ENCODE measurements at regions not wholly inside any gene's neighbourhood (a gene's known extent, or its start where the extent isn't known, plus 50 kb on each side); places are given as distances from the start of the nearest gene placed in this dataset.

DNA sequence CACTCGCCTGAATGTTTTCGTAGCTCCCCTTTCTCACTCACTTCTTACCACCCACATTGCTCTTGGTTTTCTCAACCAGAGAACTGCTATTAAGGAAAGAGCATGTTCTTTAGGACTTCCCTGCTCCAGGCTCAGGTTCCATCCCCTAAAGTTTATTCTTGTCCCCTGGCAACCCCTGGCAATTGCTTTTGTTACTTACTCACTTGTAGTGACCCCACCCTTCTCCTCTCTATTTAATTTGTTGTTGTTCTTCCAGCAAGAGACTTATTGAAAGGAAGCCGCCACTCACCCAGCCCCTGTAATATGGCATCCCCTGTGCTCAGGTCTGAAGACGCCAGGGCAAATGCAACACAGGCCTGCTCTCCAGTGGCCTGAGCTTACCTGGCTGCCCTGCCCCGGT lies 233.7 kb upstream of the SOX21 start:
- Histone ChIP-seq H3K4me1 (ENCODE audit: control insufficient read depth in 5 of 5, insufficient read depth in 5 of 5, low read length in 5 of 5) (no peaks in the 10 kb centered on the region), H3K4me3 (no peak overlapping the region), H3K36me3 (ENCODE audit: control insufficient read depth in 4 of 4, insufficient read depth in 4 of 4, low read length in 4 of 4) (no peaks in the 10 kb centered on the region), H3K27me3 (ENCODE audit: control insufficient read depth in 3 of 3, insufficient read depth in 3 of 3, low read length in 2 of 3) (peaks cover 0 to 4% (median 3%) of the 10 kb centered on the region in 3 donors), H3K9ac (ENCODE audit: insufficient read depth in 1 of 2, low read length in 2 of 2) (no peak overlapping the region), H3K9me3 (ENCODE audit: control insufficient read depth in 4 of 4, insufficient read depth in 3 of 4, low read length in 3 of 4) (no peaks in the 10 kb centered on the region), H3K27ac (ENCODE audit: low read depth in 1 of 2, low read length in 1 of 2) (no peak overlapping the region)
- WGBS, 2 donors: 87 to 95% methylated on average over 5 of the region's 5 CpGs
- DNase-seq (no peak), ATAC-seq (ENCODE audit: insufficient read depth, low FRiP score) (no peak)
- TF ChIP-seq, protein P1, sequence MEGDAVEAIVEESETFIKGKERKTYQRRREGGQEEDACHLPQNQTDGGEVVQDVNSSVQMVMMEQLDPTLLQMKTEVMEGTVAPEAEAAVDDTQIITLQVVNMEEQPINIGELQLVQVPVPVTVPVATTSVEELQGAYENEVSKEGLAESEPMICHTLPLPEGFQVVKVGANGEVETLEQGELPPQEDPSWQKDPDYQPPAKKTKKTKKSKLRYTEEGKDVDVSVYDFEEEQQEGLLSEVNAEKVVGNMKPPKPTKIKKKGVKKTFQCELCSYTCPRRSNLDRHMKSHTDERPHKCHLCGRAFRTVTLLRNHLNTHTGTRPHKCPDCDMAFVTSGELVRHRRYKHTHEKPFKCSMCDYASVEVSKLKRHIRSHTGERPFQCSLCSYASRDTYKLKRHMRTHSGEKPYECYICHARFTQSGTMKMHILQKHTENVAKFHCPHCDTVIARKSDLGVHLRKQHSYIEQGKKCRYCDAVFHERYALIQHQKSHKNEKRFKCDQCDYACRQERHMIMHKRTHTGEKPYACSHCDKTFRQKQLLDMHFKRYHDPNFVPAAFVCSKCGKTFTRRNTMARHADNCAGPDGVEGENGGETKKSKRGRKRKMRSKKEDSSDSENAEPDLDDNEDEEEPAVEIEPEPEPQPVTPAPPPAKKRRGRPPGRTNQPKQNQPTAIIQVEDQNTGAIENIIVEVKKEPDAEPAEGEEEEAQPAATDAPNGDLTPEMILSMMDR (IDR thresholded peaks at IDR 0.05; ENCODE audit: control extremely low read depth, extremely low read depth): no peak

DNA sequence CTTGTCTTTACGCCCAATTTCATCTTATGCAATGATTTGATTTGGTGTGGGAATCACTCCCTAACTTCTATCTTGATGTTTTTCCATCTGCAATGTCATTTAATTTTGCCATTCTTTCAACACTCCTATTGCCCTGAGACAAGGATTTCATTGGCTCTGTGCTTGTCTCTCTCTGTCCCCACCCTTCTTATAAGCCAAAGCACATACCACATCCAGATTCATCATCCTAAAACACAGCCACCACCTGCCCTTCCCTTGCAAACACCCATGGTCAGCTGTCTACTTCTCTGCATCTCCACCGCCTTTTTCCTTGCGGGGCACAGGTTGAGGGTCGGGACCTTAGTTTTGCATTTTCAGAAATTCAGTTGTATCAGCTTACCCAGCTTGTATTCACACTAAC lies 225.8 kb upstream of the SOX21 start:
- no peak for ATAC-seq (ENCODE audit: insufficient read depth, low FRiP score)
- peaks cover 0 to 8% (median 0%) of the 10 kb centered on the region in 3 donors for H3K27me3 ChIP-seq (ENCODE audit: control insufficient read depth in 3 of 3, insufficient read depth in 3 of 3, low read length in 2 of 3)
- no peak overlapping the region for H3K27ac ChIP-seq (ENCODE audit: low read depth in 1 of 2, low read length in 1 of 2)
- peak in 1 of 3 donors; percentile 9 for DNase-seq
- H3K4me3 ChIP-seq: no peak overlapping the region
- no peaks in the 10 kb centered on the region for H3K36me3 ChIP-seq (ENCODE audit: control insufficient read depth in 4 of 4, insufficient read depth in 4 of 4, low read length in 4 of 4)
- H3K9me3 ChIP-seq (ENCODE audit: control insufficient read depth in 4 of 4, insufficient read depth in 3 of 4, low read length in 3 of 4): peaks cover 0 to 4% (median 2%) of the 10 kb centered on the region in 4 donors
- H3K4me1 ChIP-seq (ENCODE audit: control insufficient read depth in 5 of 5, insufficient read depth in 5 of 5, low read length in 5 of 5): no peaks in the 10 kb centered on the region
- TF ChIP-seq, protein P1 (IDR thresholded peaks at IDR 0.05; ENCODE audit: control extremely low read depth, extremely low read depth): no peak
- H3K9ac ChIP-seq (ENCODE audit: insufficient read depth in 1 of 2, low read length in 2 of 2): no peak overlapping the region
- WGBS, 2 donors: 81 to 89% methylated on average over 4 of the region's 4 CpGs

DNA sequence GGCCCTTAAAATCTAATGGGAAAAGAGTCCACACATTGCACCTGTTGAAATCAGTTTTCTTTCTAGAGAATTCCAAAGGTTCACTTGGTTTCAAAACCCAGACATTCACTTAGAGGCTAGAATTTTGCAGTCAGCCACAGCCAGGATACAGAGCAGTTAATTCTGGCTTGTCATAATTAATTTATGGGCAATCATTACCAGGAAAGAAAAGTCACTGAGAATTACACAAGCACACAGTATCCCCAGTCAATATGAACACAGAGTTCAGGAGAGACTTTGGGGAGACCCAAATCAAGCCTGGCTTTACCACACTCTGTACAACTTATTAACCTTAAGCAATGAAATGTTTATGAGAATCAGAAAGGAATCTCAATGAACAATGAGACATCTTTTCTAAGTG lies 224.3 kb upstream of the SOX21 start:
- TF ChIP-seq, protein P1 (IDR thresholded peaks at IDR 0.05; ENCODE audit: control extremely low read depth, extremely low read depth): no peak
- DNase-seq (no peak), ATAC-seq (ENCODE audit: insufficient read depth, low FRiP score) (no peak)
- Histone ChIP-seq H3K9me3 (ENCODE audit: control insufficient read depth in 4 of 4, insufficient read depth in 3 of 4, low read length in 3 of 4) (peaks cover 0 to 4% (median 2%) of the 10 kb centered on the region in 4 donors), H3K9ac (ENCODE audit: insufficient read depth in 1 of 2, low read length in 2 of 2) (no peak overlapping the region), H3K4me1 (ENCODE audit: control insufficient read depth in 5 of 5, insufficient read depth in 5 of 5, low read length in 5 of 5) (no peaks in the 10 kb centered on the region), H3K4me3 (no peak overlapping the region), H3K36me3 (ENCODE audit: control insufficient read depth in 4 of 4, insufficient read depth in 4 of 4, low read length in 4 of 4) (no peaks in the 10 kb centered on the region), H3K27ac (ENCODE audit: low read depth in 1 of 2, low read length in 1 of 2) (no peak overlapping the region), H3K27me3 (ENCODE audit: control insufficient read depth in 3 of 3, insufficient read depth in 3 of 3, low read length in 2 of 3) (peaks cover 0 to 5% (median 0%) of the 10 kb centered on the region in 3 donors)

DNA sequence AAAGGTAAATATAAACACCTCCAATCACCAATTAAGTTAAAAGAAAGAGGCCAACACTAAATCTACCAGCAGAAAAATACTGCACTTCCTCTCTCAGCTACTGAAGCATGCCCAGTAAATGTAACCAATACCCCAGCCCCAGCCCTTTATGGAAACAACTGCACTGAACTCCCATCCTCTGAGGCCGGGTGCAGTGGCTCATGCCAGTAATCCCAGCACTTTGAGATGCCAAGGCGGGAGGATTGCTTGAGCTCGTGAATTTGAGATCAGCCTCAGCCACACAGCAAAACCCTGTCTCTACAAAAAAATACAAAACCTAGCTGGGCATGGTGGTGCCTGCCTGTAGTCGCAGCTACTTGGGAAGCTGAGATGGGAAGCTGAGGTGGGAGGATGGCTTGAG lies 221.6 kb upstream of the SOX21 start:
- no peak overlapping the region for H3K9ac ChIP-seq (ENCODE audit: insufficient read depth in 1 of 2, low read length in 2 of 2)
- peaks cover 0 to 5% (median 0%) of the 10 kb centered on the region in 3 donors for H3K27me3 ChIP-seq (ENCODE audit: control insufficient read depth in 3 of 3, insufficient read depth in 3 of 3, low read length in 2 of 3)
- TF ChIP-seq, protein P1 (IDR thresholded peaks at IDR 0.05; ENCODE audit: control extremely low read depth, extremely low read depth): no peak

More for the DNA sequence above, 221.6 kb upstream of the SOX21 start:
- H3K27ac ChIP-seq (ENCODE audit: low read depth in 1 of 2, low read length in 1 of 2): no peak overlapping the region
- no peaks in the 10 kb centered on the region for H3K36me3 ChIP-seq (ENCODE audit: control insufficient read depth in 4 of 4, insufficient read depth in 4 of 4, low read length in 4 of 4)
- ATAC-seq (ENCODE audit: insufficient read depth, low FRiP score): no peak
- 93 to 94% methylated on average over 4 of the region's 4 CpGs for WGBS, 2 donors
- H3K4me3 ChIP-seq: no peak overlapping the region
- no peak for DNase-seq
- H3K4me1 ChIP-seq (ENCODE audit: control insufficient read depth in 5 of 5, insufficient read depth in 5 of 5, low read length in 5 of 5): no peaks in the 10 kb centered on the region
- H3K9me3 ChIP-seq (ENCODE audit: control insufficient read depth in 4 of 4, insufficient read depth in 3 of 4, low read length in 3 of 4): peaks cover 0 to 4% (median 2%) of the 10 kb centered on the region in 4 donors
